SH-SY5Y (cell line): ENCODE measurements at regions not wholly inside any gene's neighbourhood (a gene's known extent, or its start where the extent isn't known, plus 50 kb on each side); places are given as distances from the start of the nearest gene placed in this dataset.

Experiments used
- GATA2 ChIP-seq: IDR thresholded peaks from 2 replicates; pipeline ENCODE4 v1.6.1; 2011; ENCODE audit warnings: mild to moderate bottlenecking, low read depth, low read length
- GATA3 ChIP-seq: IDR thresholded peaks from 2 replicates; pipeline ENCODE4 v1.6.1; 2011; ENCODE audit warnings: low read depth, mild to moderate bottlenecking, low read length, moderate library complexity

DNA sequence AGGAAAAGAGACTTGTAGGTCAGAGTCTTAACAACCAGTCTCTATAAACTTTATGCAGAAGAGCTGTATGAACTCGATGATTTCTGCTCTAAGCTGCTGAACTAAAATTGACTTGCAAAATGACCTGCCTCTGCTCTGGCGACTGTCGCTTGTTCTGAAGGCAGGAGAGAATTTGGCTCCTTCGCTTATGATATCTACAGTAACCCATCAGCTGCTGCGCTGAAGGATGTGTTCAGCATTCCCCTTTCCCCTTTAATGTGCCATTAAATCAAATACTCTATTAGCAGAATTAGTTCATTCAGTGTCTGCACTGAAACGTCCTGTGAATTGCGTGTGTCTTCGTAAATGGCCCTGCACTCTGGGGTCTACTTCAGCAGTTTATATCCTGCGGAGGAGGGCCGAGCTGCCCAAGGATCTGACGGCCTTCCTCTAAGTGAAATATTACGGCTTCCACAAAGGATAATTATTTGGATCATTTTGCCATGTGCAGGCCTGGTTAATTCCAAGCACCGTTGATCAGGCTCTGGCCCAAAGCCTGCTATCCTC, 254.9 kb downstream of the SNX10 start:
- no peak for TF ChIP-seq GATA3
- TF ChIP-seq GATA2: no peak
